Subcutaneous abdominal adipose tissue (tissue), 5 donors: ENCODE measurements at regions not wholly inside any gene's neighbourhood (a gene's known extent, or its start where the extent isn't known, plus 50 kb on each side); places are given as distances from the start of the nearest gene placed in this dataset.

Experiments
- H3K27ac ChIP-seq: one replicate; pipeline ENCODE4 v1.7.0; 2013; ENCODE audit warnings: low read depth, mild to moderate bottlenecking, inconsistent platforms, low read length, moderate library complexity
- H3K27me3 ChIP-seq, 5 donors: one replicate each; pipeline ENCODE4 v1.7.0; 2013; ENCODE audit warnings: low read length in 5 of 5, inconsistent platforms in 1 of 5; ENCODE audit not compliant: control insufficient read depth in 5 of 5, insufficient read depth in 4 of 5
- H3K36me3 ChIP-seq, 5 donors: one replicate each; pipeline ENCODE4 v1.7.0; 2013; ENCODE audit warnings: low read length in 5 of 5; ENCODE audit not compliant: control insufficient read depth in 5 of 5, insufficient read depth in 5 of 5
- H3K4me1 ChIP-seq, 5 donors: one replicate each; pipeline ENCODE4 v1.7.0; 2013; ENCODE audit warnings: low read length in 5 of 5, mild to moderate bottlenecking in 3 of 5, moderate library complexity in 1 of 5; ENCODE audit not compliant: control insufficient read depth in 5 of 5, insufficient read depth in 5 of 5
- H3K4me3 ChIP-seq, 5 donors: one replicate each; pipeline ENCODE4 v1.7.0; 2013; ENCODE audit warnings: low read length in 5 of 5, low read depth in 1 of 5
- H3K9ac ChIP-seq, 5 donors: one replicate each; pipeline ENCODE4 v1.7.0; 2013; ENCODE audit warnings: low read length in 5 of 5, mild to moderate bottlenecking in 4 of 5, moderate library complexity in 3 of 5
- H3K9me3 ChIP-seq, 5 donors: one replicate each; pipeline ENCODE4 v1.7.0; 2013; ENCODE audit warnings: low read length in 5 of 5; ENCODE audit not compliant: control insufficient read depth in 5 of 5
- donor health status: healthy.
- donor health status: healthy.
- donor health status: healthy.
- donor health status: healthy.
- donor health status: healthy.

DNA sequence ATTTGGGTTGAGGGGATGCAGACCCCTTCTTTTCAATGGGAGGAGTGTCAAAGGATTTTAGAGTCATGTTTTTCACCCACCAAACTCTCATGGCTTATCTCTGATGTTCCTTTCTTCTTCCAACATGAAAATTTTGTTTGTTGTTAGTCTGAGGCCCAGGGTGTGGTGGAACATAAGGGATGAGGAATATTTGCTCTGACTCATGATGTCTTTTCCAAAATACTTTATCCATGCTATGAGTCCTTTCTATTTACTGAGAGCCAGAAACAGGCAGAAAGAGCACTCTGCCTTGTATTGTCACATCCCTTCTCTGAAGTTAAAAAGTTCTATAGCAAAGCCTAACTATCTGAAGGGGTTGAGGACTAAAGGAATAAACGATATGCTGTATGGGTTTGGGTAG is 61.6 kb upstream of the GYPA start:
- Histone ChIP-seq H3K9ac (no peak overlapping the region), H3K4me3 (no peak overlapping the region), H3K9me3 (peaks cover 0 to 4% (median 0%) of the 10 kb centered on the region in 5 donors), H3K36me3 (no peaks in the 10 kb centered on the region), H3K27ac (no peak overlapping the region), H3K4me1 (no peaks in the 10 kb centered on the region), H3K27me3 (no peaks in the 10 kb centered on the region)

DNA sequence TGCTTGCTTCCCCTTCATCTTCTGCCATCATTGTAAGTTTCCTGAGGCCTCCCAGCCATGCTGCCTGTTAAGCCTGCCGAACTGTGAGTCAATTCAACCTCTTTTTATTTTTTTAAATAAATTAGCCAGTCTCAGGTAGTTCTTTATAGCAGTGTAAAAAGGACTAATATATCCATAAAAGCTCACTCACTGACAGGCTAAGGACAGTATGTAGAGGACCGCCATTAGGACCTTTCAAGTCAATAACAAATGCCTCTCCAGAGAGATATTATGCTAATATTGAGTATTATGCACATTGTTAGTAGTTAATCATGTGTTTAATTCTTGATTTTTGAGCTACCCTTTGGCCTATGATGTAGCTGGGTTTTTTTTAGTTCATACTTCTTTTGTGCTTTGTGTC is 62.6 kb upstream of the GYPA start:
- H3K36me3 ChIP-seq = no peaks in the 10 kb centered on the region
- H3K27ac ChIP-seq = no peak overlapping the region
- H3K27me3 ChIP-seq = no peaks in the 10 kb centered on the region
- H3K9ac ChIP-seq = no peak overlapping the region
- H3K4me3 ChIP-seq = no peak overlapping the region
- no peaks in the 10 kb centered on the region for H3K9me3 ChIP-seq
- no peaks in the 10 kb centered on the region for H3K4me1 ChIP-seq

DNA sequence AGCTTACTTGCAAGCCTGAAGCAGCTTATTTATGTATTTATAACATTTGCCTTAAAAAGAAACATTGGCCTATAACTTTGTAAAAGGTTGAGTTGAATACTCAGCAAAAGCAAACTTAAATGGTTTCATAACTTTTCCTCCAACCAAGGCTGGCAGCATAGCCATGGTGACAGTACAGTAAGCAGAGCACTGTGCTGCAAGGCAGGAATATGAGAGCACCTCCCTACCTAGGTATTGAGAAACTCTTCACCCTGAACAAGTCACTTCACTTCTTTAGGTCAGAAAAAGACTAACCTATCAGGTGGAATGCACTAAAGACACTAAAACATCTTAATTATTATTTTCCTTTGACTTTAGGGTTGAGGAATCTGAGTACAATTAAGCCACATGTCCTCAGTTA is 63.9 kb upstream of the GYPA start:
- H3K4me1 ChIP-seq = no peaks in the 10 kb centered on the region
- H3K27ac ChIP-seq = no peak overlapping the region
- no peaks in the 10 kb centered on the region for H3K9me3 ChIP-seq
- no peak overlapping the region for H3K4me3 ChIP-seq
- H3K9ac ChIP-seq = no peak overlapping the region
- H3K36me3 ChIP-seq = no peaks in the 10 kb centered on the region
- no peaks in the 10 kb centered on the region for H3K27me3 ChIP-seq

DNA sequence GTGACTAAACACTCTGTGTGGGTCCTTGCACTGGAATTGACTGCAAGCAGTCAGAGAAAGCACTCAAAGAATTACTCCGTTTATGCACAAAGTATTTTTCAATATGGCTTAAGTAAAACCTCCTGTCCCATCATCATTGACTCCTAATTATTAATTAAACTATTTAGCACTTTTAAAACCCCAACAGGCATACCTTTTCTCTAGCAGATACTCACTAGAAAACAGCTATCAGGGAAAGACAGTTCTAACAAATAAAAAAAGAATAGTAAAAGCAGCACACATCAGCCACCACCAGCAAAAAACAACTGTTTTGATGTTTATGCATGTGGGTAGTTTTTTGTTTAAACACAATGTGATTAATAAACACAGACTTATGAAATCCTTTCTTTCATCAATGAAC is 66.2 kb upstream of the GYPA start:
- Histone ChIP-seq H3K9me3 (no peaks in the 10 kb centered on the region), H3K36me3 (no peaks in the 10 kb centered on the region), H3K4me3 (no peak overlapping the region), H3K27me3 (no peaks in the 10 kb centered on the region), H3K27ac (no peak overlapping the region), H3K9ac (no peak overlapping the region), H3K4me1 (no peaks in the 10 kb centered on the region)

DNA sequence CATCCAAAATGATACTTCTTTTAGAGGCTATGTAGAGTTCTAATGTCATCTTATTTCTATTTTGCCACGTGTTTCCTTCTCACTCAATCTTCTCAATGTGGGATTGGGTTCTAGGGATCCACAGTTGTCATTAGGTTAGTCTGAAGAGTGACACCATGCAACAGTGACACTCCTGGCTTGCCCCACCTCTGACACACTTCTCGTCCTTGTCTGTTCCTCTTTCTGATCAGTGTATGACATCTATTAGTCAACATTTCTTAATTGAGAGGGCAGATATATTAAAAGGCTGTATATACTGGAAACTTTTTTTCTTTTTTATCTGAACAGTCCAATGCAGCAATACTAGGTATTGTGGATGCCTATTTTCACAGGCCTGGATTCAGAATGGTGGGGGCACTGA is 67.6 kb upstream of the GYPA start:
- Histone ChIP-seq H3K27ac (no peak overlapping the region), H3K4me3 (no peak overlapping the region), H3K9ac (no peak overlapping the region), H3K27me3 (no peaks in the 10 kb centered on the region), H3K4me1 (peaks cover 0 to 3% (median 0%) of the 10 kb centered on the region in 5 donors), H3K9me3 (no peaks in the 10 kb centered on the region), H3K36me3 (no peaks in the 10 kb centered on the region)

DNA sequence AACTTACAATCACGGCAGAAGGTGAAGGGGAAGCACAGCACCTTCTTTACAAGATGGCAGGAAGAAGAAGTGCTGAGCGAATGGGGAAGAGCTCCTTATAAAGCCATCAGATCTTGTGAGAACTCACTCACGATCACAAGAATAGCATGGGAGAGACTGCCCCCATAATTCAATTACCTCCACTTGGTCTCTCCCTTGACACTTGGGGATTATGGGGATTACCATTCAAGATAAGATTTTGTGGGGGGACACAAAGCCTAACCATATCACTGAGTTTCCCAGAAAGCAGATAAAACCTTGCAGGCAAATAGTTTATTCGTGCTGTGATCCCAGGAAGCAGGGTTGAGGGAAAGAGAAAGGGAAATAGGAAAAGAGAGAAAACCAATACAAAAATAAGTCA is 69.0 kb upstream of the GYPA start:
- Histone ChIP-seq H3K36me3 (no peaks in the 10 kb centered on the region), H3K4me1 (peaks cover 0 to 6% (median 0%) of the 10 kb centered on the region in 5 donors), H3K27me3 (no peaks in the 10 kb centered on the region), H3K4me3 (no peak overlapping the region), H3K9me3 (no peaks in the 10 kb centered on the region), H3K27ac (no peak overlapping the region), H3K9ac (no peak overlapping the region)

DNA sequence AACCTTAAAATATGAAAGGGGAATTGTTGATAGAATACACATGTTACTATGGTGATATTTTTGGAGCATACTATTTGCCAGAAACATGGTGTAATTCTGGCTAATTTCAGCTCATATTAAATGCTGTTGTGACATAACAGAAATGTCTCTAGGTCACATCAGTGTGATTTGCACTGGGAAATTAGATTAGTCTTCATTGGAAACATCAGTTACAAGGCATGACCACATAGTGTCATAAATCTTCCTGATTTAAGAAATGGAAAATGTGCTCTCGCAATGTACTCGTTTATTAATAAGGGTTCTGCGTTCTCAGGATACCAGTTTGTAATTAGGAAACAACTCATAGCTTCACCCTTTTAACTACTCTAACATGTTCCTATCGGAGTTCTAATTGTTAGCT is 72.9 kb upstream of the GYPA start:
- no peak overlapping the region for H3K9ac ChIP-seq
- no peak overlapping the region for H3K4me3 ChIP-seq
- no peaks in the 10 kb centered on the region for H3K9me3 ChIP-seq
- H3K27ac ChIP-seq = no peak overlapping the region
- H3K4me1 ChIP-seq = peaks cover 0 to 6% (median 0%) of the 10 kb centered on the region in 5 donors
- H3K27me3 ChIP-seq = no peaks in the 10 kb centered on the region
- H3K36me3 ChIP-seq = no peaks in the 10 kb centered on the region

DNA sequence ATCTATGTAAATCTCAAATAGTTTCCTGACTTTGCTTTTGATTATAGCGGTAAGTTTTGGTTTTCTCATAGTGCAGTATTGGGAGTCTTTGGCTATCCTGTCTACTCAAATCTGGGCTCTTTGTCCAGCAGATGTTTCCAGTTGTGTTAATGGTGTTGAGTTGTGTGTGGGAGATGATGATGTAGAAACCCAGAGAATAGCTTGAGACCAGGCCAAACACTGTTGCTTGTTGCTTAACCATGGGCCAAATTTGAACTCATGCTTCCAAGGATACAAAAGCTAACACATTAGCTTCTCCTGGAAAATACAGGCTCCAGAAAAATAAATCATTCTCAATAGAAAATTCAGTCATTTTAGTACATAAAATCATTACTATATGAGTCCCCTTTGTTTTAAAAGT is 82.6 kb upstream of the GYPA start:
- no peak overlapping the region for H3K27ac ChIP-seq
- H3K9me3 ChIP-seq = no peaks in the 10 kb centered on the region
- H3K4me1 ChIP-seq = peaks cover 0 to 2% (median 0%) of the 10 kb centered on the region in 5 donors
- no peaks in the 10 kb centered on the region for H3K36me3 ChIP-seq
- H3K4me3 ChIP-seq = no peak overlapping the region
- no peak overlapping the region for H3K9ac ChIP-seq
- no peaks in the 10 kb centered on the region for H3K27me3 ChIP-seq

DNA sequence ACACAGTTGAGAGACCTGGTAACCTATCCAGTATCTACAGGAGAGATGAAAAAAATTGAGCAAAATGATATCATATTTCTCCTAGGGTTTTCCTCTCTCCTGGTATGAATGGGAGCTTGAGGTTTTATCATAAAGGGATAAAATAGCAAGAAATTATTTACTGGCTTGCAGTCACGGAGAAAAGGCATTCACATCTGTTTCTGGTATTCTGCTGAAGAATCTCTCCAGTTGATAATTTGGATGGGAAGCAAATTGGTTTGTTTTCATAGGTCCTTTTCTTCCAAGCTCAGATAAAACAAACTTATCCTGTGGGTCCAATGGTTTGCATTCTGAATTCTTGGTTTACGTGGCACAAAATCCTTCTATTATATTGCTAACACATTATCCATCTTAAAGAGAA is 83.1 kb upstream of the GYPA start:
- no peak overlapping the region for H3K27ac ChIP-seq

DNA sequence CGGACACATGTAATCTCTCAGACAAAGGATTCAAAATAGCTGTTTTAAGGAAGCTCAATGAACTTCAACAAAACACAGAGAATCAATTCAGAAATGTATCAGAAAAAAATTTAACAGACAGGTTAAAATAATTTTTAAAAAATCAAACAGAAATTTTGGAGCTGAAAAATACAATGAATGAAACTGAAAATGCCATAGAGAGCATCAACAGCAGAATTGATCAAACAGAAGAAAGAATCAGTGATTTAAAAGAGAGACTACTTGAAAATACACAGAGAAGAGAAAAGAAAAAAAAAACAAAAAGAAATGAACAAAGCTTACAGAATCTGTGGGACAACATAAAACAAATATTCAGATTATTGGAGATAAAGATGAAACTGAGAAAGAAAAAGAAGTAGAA is 118.8 kb upstream of the GYPA start:
- Histone ChIP-seq H3K36me3 (no peaks in the 10 kb centered on the region), H3K4me3 (no peak overlapping the region), H3K9ac (no peak overlapping the region), H3K9me3 (peaks cover 0 to 8% (median 4%) of the 10 kb centered on the region in 5 donors), H3K4me1 (no peaks in the 10 kb centered on the region), H3K27me3 (no peaks in the 10 kb centered on the region), H3K27ac (no peak overlapping the region)

More for the DNA sequence above, 83.1 kb upstream of the GYPA start:
- no peaks in the 10 kb centered on the region for H3K9me3 ChIP-seq
- peaks cover 0 to 2% (median 0%) of the 10 kb centered on the region in 5 donors for H3K4me1 ChIP-seq
- H3K4me3 ChIP-seq = no peak overlapping the region
- no peaks in the 10 kb centered on the region for H3K27me3 ChIP-seq
- no peak overlapping the region for H3K9ac ChIP-seq
- no peaks in the 10 kb centered on the region for H3K36me3 ChIP-seq

DNA sequence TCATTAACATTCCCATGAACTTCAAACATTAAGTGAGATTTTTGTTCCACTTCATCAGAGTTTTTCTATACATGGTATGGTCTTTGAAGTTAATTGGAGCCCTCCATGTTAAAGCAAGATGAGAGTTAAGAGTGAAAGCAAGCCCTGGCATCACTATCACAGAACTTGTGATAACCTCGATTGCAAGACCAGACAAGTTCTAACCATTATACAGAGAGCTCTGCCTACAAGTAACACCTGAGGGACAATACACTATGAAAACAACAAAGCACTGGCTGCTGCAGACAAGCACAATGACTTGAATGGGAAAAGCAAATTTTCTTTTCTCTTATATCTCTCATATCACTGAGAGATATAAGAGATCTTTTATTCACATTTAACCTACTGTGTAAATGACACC is 126.6 kb upstream of the GYPA start:
- no peak overlapping the region for H3K9ac ChIP-seq
- no peaks in the 10 kb centered on the region for H3K27me3 ChIP-seq
- H3K4me1 ChIP-seq = no peaks in the 10 kb centered on the region
- no peak overlapping the region for H3K27ac ChIP-seq
- H3K4me3 ChIP-seq = no peak overlapping the region
- no peaks in the 10 kb centered on the region for H3K36me3 ChIP-seq
- H3K9me3 ChIP-seq = no peaks in the 10 kb centered on the region
